Esophagus squamous epithelium (tissue), 4 donors: ENCODE measurements at regions not wholly inside any gene's neighbourhood (a gene's known extent, or its start where the extent isn't known, plus 50 kb on each side); places are given as distances from the start of the nearest gene placed in this dataset.

Experiments
- POLR2A ChIP-seq, 4 donors: fragments of 450-650 bp; IDR thresholded peaks; one replicate each; pipeline ENCODE4 v1.6.1; 2017; ENCODE audit warnings: antibody characterized with exemption in 4 of 4, mild to moderate bottlenecking in 4 of 4, moderate library complexity in 3 of 4
- TF ChIP-seq, protein P1 (sequence below), 6 experiments: fragments of 450-650 bp in 4 of 6; fragments of 200-600 bp in 2 of 6; sonication (generic) in 2 of 6; IDR thresholded peaks; one replicate each; pipeline ENCODE4 v1.5.1; 2016 to 2019; ENCODE audit warnings: antibody characterized with exemption in 6 of 6, mild to moderate bottlenecking in 4 of 6, moderate library complexity in 4 of 6

DNA sequence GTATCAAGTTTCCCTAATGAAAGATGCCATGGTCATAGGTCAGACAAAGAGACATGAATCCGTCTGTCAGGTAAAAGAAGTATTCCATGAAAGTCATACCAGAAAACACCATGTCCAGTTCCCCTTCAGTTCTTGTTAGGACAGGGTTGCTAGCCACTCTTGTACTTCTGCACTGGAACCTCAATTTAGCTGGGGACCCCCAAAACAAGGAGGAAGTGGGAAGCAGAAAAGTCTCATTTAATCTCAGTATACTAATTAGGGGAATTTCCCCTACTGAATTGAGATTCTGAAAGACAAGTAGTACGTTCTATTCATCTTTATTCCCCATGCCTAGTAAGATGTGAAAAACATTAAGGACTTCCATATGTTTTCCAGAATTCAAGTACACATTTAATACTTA lies 1289.9 kb upstream of the B3GALT2 start:
- TF ChIP-seq, protein P1, sequence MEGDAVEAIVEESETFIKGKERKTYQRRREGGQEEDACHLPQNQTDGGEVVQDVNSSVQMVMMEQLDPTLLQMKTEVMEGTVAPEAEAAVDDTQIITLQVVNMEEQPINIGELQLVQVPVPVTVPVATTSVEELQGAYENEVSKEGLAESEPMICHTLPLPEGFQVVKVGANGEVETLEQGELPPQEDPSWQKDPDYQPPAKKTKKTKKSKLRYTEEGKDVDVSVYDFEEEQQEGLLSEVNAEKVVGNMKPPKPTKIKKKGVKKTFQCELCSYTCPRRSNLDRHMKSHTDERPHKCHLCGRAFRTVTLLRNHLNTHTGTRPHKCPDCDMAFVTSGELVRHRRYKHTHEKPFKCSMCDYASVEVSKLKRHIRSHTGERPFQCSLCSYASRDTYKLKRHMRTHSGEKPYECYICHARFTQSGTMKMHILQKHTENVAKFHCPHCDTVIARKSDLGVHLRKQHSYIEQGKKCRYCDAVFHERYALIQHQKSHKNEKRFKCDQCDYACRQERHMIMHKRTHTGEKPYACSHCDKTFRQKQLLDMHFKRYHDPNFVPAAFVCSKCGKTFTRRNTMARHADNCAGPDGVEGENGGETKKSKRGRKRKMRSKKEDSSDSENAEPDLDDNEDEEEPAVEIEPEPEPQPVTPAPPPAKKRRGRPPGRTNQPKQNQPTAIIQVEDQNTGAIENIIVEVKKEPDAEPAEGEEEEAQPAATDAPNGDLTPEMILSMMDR (IDR thresholded peaks at IDR 0.05): no peak
- no peak for TF ChIP-seq POLR2A (IDR thresholded peaks at IDR 0.05)
